Hippocampal formation (tissue), 2 donors: ENCODE measurements at regions not wholly inside any gene's neighbourhood (a gene's known extent, or its start where the extent isn't known, plus 50 kb on each side); places are given as distances from the start of the nearest gene placed in this dataset.

ENCODE experiments used
- DNase-seq, 2 donors: peaks; one replicate each; lab custom pipeline; 2025; lab: John Stamatoyannopoulos, UW

GRCh38 chr5:161134083-161134482, 282.1 kb upstream of the ATP10B start:
- DNase-seq: no peak

- no peak for DNase-seq
Observed at GRCh38 chr5:161115941-161116340, 263.9 kb upstream of the ATP10B start.

- no peak for DNase-seq
Observed at GRCh38 chr5:161112371-161112770, 260.4 kb upstream of the ATP10B start.

DNA sequence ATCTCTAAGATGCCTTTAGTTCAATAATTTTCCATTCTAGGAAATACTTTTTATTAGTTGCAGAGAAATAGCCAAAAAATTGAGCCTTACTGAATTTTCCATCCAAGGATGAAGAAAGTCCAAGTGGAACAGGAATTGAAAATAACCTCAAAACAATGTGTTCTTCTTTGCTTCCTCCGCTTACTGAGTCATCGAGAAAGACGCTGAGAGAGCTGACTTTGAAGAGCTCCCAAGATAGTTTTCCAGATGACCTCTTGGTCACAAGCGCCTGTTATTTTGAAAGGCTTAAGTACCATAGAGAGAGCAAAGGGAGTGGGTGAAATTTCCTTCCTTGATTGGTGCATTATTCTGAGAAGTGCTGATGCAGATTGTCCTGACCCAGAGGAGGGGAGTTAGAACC, 253.5 kb upstream of the ATP10B start:
- DNase-seq: peak in 1 of 2 donors; percentile 34

GRCh38 chr5:161098516-161098915, 246.5 kb upstream of the ATP10B start:
- DNase-seq: no peak

GRCh38 chr5:161096581-161096980, 244.6 kb upstream of the ATP10B start:
- no peak for DNase-seq

DNA sequence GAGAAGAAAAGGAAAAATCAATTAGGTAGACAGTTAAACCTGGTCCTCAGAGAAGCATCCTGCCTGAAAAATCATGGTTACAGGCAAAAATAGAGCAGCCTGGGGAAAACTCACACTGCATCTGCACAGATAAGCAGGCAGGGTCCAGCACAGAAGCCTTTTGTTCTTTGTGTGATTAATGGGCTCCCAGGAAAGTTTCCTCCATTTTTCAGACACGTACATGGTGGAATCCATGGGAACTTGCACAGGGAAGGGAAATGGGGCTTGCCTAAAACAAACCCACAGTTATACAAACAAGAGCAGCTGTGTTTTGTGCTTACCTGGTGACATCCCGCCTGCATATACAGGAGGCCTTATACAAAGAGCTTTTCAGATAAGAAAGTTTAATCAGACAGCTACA, 243.9 kb upstream of the ATP10B start:
- DNase-seq: no peak

- no peak for DNase-seq
Observed at GRCh38 chr5:161094411-161094810, 242.4 kb upstream of the ATP10B start.

DNA sequence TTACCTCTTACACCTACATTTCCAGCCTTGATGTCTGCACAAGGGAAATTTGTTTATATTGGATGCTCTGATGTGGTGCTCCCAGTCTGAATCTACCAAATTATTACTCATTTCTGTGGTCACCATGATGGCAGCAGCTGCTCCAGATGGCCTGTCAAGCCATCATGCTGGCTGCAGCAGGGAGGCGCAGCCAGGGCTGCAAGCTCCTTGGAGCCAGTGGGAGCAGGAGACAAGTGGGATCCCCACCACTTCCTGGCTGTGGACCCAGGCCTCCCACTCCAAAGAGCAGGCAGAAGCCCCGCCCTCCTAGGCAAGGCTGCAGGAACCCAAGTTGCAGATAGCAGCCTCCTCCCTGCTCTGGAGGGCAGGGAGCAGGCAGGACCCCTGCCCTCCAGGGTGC, 241.1 kb upstream of the ATP10B start:
- DNase-seq: no peak

DNA sequence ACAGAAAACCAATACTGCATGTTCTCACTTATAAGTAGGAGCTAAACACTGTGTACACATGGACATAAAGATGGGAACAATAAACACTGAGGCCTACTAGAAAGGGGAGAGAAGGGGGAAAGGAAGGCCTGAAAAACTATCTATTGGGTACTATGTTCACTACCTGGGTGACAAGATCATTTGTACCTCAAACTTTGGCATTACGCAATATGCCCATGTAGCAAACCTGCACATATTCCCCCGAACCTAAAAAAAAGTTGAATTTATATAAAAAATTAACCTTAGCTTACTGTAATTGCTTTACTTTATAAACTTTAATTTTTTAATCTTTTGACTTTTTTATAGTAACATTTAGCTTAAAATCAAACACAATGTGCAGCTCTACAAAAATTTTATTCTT, 237.6 kb upstream of the ATP10B start:
- no peak for DNase-seq

- no peak for DNase-seq
Observed at GRCh38 chr5:161086461-161086860, 234.4 kb upstream of the ATP10B start.

- no peak for DNase-seq
Observed at GRCh38 chr5:161085056-161085455, 233.0 kb upstream of the ATP10B start.

DNA sequence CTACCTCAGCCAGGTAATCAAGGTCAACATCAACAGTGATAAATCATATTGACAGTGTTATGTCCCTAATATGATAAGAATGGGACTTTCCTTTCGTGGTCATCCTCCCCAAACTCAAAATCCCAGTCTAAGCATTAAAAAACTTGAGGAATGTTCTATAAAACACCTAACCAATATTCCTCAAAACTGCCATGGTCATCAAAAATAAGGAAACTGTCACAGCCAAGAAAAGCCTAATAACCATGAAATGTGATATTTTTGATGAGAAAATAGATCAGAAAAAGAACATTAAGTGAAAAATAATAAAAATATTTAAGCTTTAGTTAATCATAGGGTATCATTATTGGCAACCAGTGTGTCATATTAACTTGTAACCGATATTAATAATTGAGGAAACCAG, 232.1 kb upstream of the ATP10B start:
- DNase-seq: no peak

- no peak for DNase-seq
Observed at GRCh38 chr5:161078793-161079192, 226.8 kb upstream of the ATP10B start.

DNA sequence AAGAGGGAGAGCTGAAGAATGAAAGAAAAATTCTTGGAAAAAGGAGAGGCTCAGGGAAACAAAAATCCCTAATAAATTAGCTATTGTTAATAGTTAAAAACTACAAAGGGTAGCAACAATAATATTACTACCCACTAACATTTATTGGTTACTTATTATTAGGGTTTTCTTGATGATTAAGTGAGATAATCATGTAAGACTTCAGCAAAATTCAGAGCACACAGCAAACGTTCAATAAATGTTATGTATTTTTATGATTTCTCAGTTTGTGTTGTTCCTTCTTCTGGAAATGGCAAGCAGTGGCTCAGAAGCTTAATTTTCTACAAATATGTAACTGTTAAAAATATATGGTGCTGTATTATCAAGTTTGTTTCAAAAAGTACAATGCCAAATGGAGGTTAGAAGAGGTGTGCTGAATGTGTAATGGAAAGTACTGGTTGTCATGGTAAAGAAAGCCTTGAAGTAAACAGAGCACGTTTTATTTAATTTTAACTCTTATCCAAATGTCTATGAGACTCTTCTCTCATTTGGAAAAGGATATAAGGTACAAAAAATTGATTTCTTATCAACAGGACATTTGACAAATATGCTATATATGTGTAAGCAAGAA, 226.0 kb upstream of the ATP10B start:
- no peak for DNase-seq

DNA sequence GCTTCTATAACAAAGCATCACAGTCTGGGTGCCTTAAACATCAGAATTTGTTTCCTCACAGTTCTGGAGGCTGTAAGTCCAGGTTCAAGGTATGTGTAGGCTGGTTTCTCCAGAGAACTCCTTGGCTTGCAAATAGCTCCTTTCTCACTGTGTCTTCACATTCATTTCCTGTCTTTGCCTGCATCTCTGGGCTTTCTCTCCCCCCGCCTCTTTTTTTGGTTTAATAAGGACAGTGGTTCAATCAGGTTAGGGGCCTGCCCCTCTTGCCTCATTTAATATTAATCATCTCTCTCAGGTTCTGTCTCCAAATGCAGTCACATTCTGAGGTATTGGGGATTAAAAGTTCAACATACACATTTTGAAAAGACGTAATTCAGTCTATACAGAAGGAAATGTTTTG, 225.5 kb upstream of the ATP10B start:
- no peak for DNase-seq

GRCh38 chr5:161064781-161065180, 212.8 kb upstream of the ATP10B start:
- no peak for DNase-seq

GRCh38 chr5:161064297-161064696, 212.3 kb upstream of the ATP10B start:
- DNase-seq: no peak

DNA sequence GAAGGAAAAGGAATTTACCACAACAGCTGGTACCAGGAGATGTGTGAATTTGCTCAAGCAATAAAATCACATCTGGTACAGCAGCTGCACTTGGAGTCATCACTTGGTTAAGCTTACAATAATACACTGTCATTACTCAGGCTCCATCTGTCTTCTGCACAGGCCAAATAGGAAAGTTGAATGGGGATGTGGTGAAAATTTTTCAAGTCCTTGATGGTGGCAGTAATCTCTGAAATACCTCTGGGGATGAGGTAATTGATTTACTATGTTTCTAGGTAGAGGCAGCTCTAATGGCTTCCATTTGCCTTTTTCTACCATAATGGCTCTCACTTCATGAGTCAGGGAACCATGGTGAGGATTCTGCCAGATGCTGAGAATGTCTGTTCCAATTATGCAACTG, 206.8 kb upstream of the ATP10B start:
- DNase-seq: no peak

DNA sequence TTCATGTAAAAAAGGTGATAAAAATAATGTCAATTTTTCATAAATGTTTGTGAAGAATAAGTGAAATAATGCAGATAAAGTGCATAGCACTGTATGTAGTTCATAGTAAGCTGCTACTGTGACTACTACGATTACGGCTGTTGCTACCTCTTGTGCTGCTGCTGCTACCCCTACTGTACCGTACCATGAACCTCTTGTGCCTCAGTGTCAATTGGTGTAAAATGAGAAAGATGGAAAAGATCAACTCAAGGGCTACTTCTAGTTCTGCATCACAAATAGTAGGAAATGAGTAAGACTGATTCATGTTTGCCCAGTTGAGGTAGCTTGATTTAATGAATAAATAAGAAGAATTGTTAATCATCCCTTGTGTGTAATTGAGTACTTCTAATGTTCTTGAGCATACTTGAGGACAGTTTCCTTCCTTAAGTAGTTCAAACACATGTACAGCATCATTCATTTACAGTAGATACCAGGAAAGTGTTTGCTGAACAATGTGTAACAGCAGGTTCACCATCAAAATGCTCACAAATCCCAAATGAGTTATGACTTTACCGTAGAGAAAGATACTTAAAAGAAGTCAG, 200.0 kb upstream of the ATP10B start:
- DNase-seq: no peak

DNA sequence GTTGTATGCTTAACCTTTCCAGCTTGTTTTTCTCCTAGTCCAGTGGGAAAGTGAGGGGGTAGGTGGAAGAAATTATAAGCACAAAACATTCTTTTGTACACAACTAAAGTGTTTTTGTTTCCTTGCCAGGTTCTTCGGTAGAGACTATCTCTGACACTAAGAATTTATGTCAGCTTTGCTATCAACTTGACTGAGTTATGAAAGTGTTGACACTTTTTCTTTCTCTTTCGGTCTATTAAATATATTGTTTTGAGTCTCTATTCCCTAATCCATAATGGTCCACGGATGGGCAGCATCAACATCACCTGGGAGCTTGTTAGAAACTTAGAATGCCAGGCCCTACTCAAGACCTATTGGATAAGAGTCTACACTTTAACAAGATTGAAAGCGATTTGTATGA, 195.0 kb upstream of the ATP10B start:
- no peak for DNase-seq

DNA sequence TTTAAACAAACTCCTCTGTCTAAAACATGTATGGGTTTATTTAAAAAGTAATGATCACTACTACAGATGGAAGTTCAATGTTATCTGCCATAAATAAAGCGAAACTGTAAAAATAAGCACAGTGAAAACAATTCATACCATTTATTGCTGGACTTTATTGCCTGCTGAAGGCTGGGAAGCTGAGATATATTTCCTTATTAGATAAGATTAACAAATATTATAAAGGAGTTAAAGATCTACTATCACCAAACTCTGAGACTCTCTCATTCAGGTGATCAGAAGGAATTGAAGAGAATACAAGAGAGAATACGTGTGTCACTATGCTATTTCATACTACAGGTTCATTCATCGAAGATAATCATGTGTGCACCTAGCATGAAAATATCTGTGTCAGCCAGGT, 190.9 kb upstream of the ATP10B start:
- no peak for DNase-seq

DNA sequence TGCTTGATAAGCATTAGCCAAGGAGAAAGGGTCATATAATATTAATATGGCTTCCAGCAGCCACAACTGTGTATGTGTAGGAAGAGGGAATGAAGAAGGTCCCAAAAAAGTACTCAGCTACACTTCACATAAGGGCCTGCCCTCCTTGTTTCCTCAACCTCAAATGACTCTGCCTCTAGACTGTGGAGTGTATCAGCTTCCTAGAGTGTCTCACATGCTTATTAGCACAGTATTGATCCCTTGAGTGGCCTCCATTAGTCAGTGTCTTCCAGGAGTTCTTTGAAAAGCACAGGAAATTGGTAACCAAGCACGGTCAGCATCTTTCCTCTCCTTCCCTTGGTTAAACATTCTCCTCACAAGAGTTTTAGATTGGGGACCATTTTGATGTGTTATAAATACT, 190.4 kb upstream of the ATP10B start:
- no peak for DNase-seq

- no peak for DNase-seq
Observed at GRCh38 chr5:161040818-161041217, 188.8 kb upstream of the ATP10B start.
